Neural progenitor cell (in vitro differentiated cells): ENCODE measurements at regions not wholly inside any gene's neighbourhood (a gene's known extent, or its start where the extent isn't known, plus 50 kb on each side); places are given as distances from the start of the nearest gene placed in this dataset.

Experiments used
- DNase-seq: peaks from one replicate; pipeline ENCODE4 v3.0.0-alpha.2; 2016; ENCODE audit warnings: low spot score
- H2AFZ ChIP-seq: fragments of 200-600 bp; sonication (generic); replicated peaks from 2 replicates; pipeline ENCODE4 v1.6.1; 2016; ENCODE audit warnings: antibody characterized with exemption
- H3F3A ChIP-seq: fragments of 200-600 bp; sonication (generic); 2 replicates; pipeline ENCODE4 v1.6.1; 2016; ENCODE audit warnings: antibody characterized with exemption, low read depth
- H3K27ac ChIP-seq: fragments of 200-600 bp; sonication (generic); 2 replicates; pipeline ENCODE4 v1.5.1; 2016; ENCODE audit warnings: mild to moderate bottlenecking
- H3K27me3 ChIP-seq: fragments of 200-600 bp; sonication (generic); 2 replicates; pipeline ENCODE4 v1.6.1; 2016; ENCODE audit warnings: mild to moderate bottlenecking, moderate library complexity
- H3K36me3 ChIP-seq: fragments of 200-600 bp; sonication (generic); 2 replicates; pipeline ENCODE4 v1.5.1; 2016
- H3K4me1 ChIP-seq: fragments of 200-600 bp; sonication (generic); 2 replicates; pipeline ENCODE4 v1.6.1; 2016; ENCODE audit warnings: mixed run types
- H3K4me2 ChIP-seq: fragments of 200-600 bp; sonication (generic); 2 replicates; pipeline ENCODE4 v1.6.1; 2016
- H3K4me3 ChIP-seq: fragments of 200-600 bp; sonication (generic); 2 replicates; pipeline ENCODE4 v1.5.1; 2016
- H3K79me2 ChIP-seq: fragments of 200-600 bp; sonication (generic); 2 replicates; pipeline ENCODE4 v1.6.1; 2016; ENCODE audit warnings: low read depth
- H3K9ac ChIP-seq: fragments of 200-600 bp; sonication (generic); 2 replicates; pipeline ENCODE4 v1.6.1; 2016
- H3K9me3 ChIP-seq: fragments of 200-600 bp; sonication (generic); 2 replicates; pipeline ENCODE4 v1.5.1; 2016; ENCODE audit warnings: low read depth
- H4K20me1 ChIP-seq: fragments of 200-600 bp; sonication (generic); 2 replicates; pipeline ENCODE4 v1.6.1; 2016; ENCODE audit warnings: low read depth
- H3K27ac Mint-ChIP-seq: 3 replicates; pipeline ENCODE4 v1.8.0; 2021; ENCODE audit warnings: mixed read lengths
- H3K27me3 Mint-ChIP-seq: 2 replicates; pipeline ENCODE4 v1.8.0; 2022; ENCODE audit warnings: low read depth, mild to moderate bottlenecking, inconsistent platforms, moderate library complexity, mixed read lengths; ENCODE audit not compliant: insufficient read depth
- H3K36me3 Mint-ChIP-seq: 3 replicates; pipeline ENCODE4 v1.8.0; 2021; ENCODE audit warnings: mixed read lengths
- H3K4me1 Mint-ChIP-seq: 3 replicates; pipeline ENCODE4 v1.8.0; 2021; ENCODE audit warnings: mixed read lengths
- H3K4me3 Mint-ChIP-seq: 3 replicates; pipeline ENCODE4 v1.8.0; 2021; ENCODE audit warnings: mild to moderate bottlenecking, moderate library complexity, mixed read lengths
- H3K9me3 Mint-ChIP-seq: 3 replicates; pipeline ENCODE4 v1.8.0; 2020; ENCODE audit warnings: mixed read lengths
- CTCF ChIP-seq: fragments of 200-600 bp; sonication (generic); IDR thresholded peaks from 2 replicates; pipeline ENCODE4 v1.5.1; 2017; ENCODE audit warnings: antibody characterized with exemption, mild to moderate bottlenecking
- EZH2 ChIP-seq: fragments of 200-600 bp; sonication (generic); IDR thresholded peaks from 2 replicates; pipeline ENCODE4 v1.6.1; 2017; ENCODE audit warnings: antibody characterized with exemption, mild to moderate bottlenecking, moderate library complexity
- EZH2phosphoT487 ChIP-seq: fragments of 200-600 bp; sonication (generic); IDR thresholded peaks from 2 replicates; pipeline ENCODE4 v1.6.1; 2017; ENCODE audit warnings: antibody characterized with exemption

GRCh38 chr20:58094160-58094559, 134.3 kb downstream of the ANKRD60 start:
- Histone ChIP-seq H3K9me3 (no peaks in the 10 kb centered on the region), H3K4me3 (no peak overlapping the region), H3K27me3 (no peaks in the 10 kb centered on the region), H3F3A (no peaks in the 10 kb centered on the region), H3K27ac (no peak overlapping the region), H3K79me2 (no peaks in the 10 kb centered on the region), H2AFZ (no peak overlapping the region), H3K4me1 (no peaks in the 10 kb centered on the region), H3K36me3 (no peaks in the 10 kb centered on the region), H4K20me1 (no peaks in the 10 kb centered on the region), H3K9ac (no peak overlapping the region), H3K4me2 (no peak overlapping the region)
- TF ChIP-seq CTCF (no peak), EZH2phosphoT487 (no peak), EZH2 (no peak)
- Mint-ChIP-seq H3K27ac (no peak overlapping the region), H3K27me3 (peaks cover 9% of the 10 kb centered on the region), H3K4me3 (no peak overlapping the region), H3K4me1 (no peaks in the 10 kb centered on the region), H3K36me3 (no peaks in the 10 kb centered on the region), H3K9me3 (no peaks in the 10 kb centered on the region)
- DNase-seq: no peak

DNA sequence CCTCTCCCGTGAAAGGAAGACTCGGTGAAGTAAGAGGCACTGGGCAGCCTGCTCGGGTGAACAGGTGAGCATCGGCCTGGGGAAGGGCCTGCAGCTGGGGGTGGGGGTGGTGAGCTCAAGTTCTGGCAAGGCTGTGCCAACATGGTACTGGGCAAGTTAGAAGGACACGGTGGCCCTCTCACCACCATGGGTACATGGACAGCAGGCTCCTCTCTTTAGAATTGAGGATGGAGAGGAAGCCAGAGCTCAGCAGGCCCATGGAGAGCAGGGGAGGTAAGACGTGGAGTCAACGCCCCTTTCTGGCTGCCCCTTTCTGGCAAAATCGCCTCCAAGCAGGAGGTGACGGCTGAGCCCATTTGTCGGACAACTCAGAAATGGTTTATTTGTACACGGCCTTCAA, 135.6 kb downstream of the ANKRD60 start:
- Histone ChIP-seq H3K4me2 (no peak overlapping the region), H3F3A (no peaks in the 10 kb centered on the region), H3K9ac (no peak overlapping the region), H3K9me3 (no peaks in the 10 kb centered on the region), H3K4me3 (no peak overlapping the region), H3K27ac (no peak overlapping the region), H2AFZ (no peak overlapping the region), H3K27me3 (no peaks in the 10 kb centered on the region), H4K20me1 (no peaks in the 10 kb centered on the region), H3K79me2 (no peaks in the 10 kb centered on the region), H3K36me3 (no peaks in the 10 kb centered on the region), H3K4me1 (no peaks in the 10 kb centered on the region)
- no peak overlapping the region for H3K27ac Mint-ChIP-seq
- H3K9me3 Mint-ChIP-seq: no peaks in the 10 kb centered on the region
- peaks cover 9% of the 10 kb centered on the region for H3K27me3 Mint-ChIP-seq
- no peak overlapping the region for H3K4me3 Mint-ChIP-seq
- no peak for DNase-seq
- no peaks in the 10 kb centered on the region for H3K36me3 Mint-ChIP-seq
- TF ChIP-seq EZH2: no peak
- TF ChIP-seq EZH2phosphoT487: no peak
- TF ChIP-seq CTCF: no peak
- no peaks in the 10 kb centered on the region for H3K4me1 Mint-ChIP-seq

GRCh38 chr20:58092353-58092752, 136.1 kb downstream of the ANKRD60 start:
- TF ChIP-seq EZH2phosphoT487 (no peak), EZH2 (no peak), CTCF (no peak)
- no peak overlapping the region for H3K4me3 Mint-ChIP-seq
- Histone ChIP-seq H4K20me1 (no peaks in the 10 kb centered on the region), H3K27me3 (no peaks in the 10 kb centered on the region), H3K4me1 (no peaks in the 10 kb centered on the region), H3K36me3 (no peaks in the 10 kb centered on the region), H2AFZ (no peak overlapping the region), H3K4me2 (no peak overlapping the region), H3K27ac (no peak overlapping the region), H3K9ac (no peak overlapping the region), H3K79me2 (no peaks in the 10 kb centered on the region), H3K9me3 (no peaks in the 10 kb centered on the region), H3K4me3 (no peak overlapping the region), H3F3A (no peaks in the 10 kb centered on the region)
- H3K36me3 Mint-ChIP-seq: no peaks in the 10 kb centered on the region
- no peaks in the 10 kb centered on the region for H3K9me3 Mint-ChIP-seq
- H3K4me1 Mint-ChIP-seq: no peaks in the 10 kb centered on the region
- H3K27me3 Mint-ChIP-seq: peaks cover 11% of the 10 kb centered on the region
- DNase-seq: no peak
- H3K27ac Mint-ChIP-seq: no peak overlapping the region

DNA sequence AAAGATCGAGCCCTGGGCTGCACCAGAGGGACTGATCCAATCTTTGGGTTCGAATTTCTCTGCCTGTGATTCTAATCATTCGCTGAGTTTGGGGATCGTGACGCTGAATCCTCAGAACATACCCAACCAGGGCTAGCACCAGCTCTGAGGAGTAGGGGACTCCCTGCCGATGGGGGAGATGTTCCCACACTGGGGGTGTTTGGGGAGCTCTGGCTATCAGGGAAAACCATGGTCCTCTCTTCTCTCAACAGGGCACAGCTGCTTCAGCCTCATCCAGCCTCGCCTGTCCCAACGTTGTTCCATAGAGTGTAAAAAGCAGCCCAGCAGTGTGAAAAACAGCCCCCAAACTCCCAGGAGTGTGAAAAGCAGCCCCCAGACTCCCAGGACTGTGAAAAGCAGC, 136.6 kb downstream of the ANKRD60 start:
- no peak for TF ChIP-seq EZH2
- TF ChIP-seq CTCF: no peak
- TF ChIP-seq EZH2phosphoT487: no peak
- H3K79me2 ChIP-seq: no peaks in the 10 kb centered on the region
- H3K4me1 Mint-ChIP-seq: no peaks in the 10 kb centered on the region
- no peak overlapping the region for H3K4me3 ChIP-seq
- H3K4me1 ChIP-seq: no peaks in the 10 kb centered on the region
- H3K27me3 ChIP-seq: no peaks in the 10 kb centered on the region
- H3K4me2 ChIP-seq: no peak overlapping the region
- no peaks in the 10 kb centered on the region for H4K20me1 ChIP-seq
- H3K4me3 Mint-ChIP-seq: no peak overlapping the region
- no peaks in the 10 kb centered on the region for H3K36me3 ChIP-seq
- no peaks in the 10 kb centered on the region for H3K9me3 ChIP-seq
- H3K9ac ChIP-seq: no peak overlapping the region
- no peaks in the 10 kb centered on the region for H3F3A ChIP-seq
- H3K27me3 Mint-ChIP-seq: peaks cover 12% of the 10 kb centered on the region
- no peak for DNase-seq
- no peaks in the 10 kb centered on the region for H3K9me3 Mint-ChIP-seq
- H3K27ac Mint-ChIP-seq: no peak overlapping the region
- H3K36me3 Mint-ChIP-seq: no peaks in the 10 kb centered on the region
- no peak overlapping the region for H2AFZ ChIP-seq
- H3K27ac ChIP-seq: no peak overlapping the region
